Skin of body (tissue), 1 donor: ENCODE measurements at regions not wholly inside any gene's neighbourhood (a gene's known extent, or its start where the extent isn't known, plus 50 kb on each side); places are given as distances from the start of the nearest gene placed in this dataset.

Experiments used
- DNase-seq: peaks from one replicate; lab custom pipeline; 2025; lab: John Stamatoyannopoulos, UW

- no peak for DNase-seq
Observed at GRCh38 chr21:24895885-24896734, 711.2 kb downstream of the MRPL39 start.

GRCh38 chr21:24894324-24894723 is 713.0 kb downstream of the MRPL39 start:
- no peak for DNase-seq

- no peak for DNase-seq
Observed at GRCh38 chr21:24890021-24890420, 717.3 kb downstream of the MRPL39 start.

GRCh38 chr21:24881506-24881905 is 725.8 kb downstream of the MRPL39 start:
- DNase-seq = no peak

- DNase-seq = no peak
Observed at GRCh38 chr21:24870633-24871032, 736.6 kb downstream of the MRPL39 start.

- no peak for DNase-seq
Observed at GRCh38 chr21:24869862-24870261, 737.4 kb downstream of the MRPL39 start.

- DNase-seq = no peak
Observed at GRCh38 chr21:24868117-24868516, 739.2 kb downstream of the MRPL39 start.

GRCh38 chr21:24861471-24861870 is 745.8 kb downstream of the MRPL39 start:
- no peak for DNase-seq

- DNase-seq = no peak
Observed at GRCh38 chr21:24856326-24856725, 751.0 kb downstream of the MRPL39 start.

- no peak for DNase-seq
Observed at GRCh38 chr21:24852610-24853195, 754.6 kb downstream of the MRPL39 start.

- no peak for DNase-seq
Observed at GRCh38 chr21:24850121-24850520, 757.2 kb downstream of the MRPL39 start.

GRCh38 chr21:24844671-24845070 is 762.6 kb downstream of the MRPL39 start:
- no peak for DNase-seq

- DNase-seq = no peak
Observed at GRCh38 chr21:24840287-24840686, 767.0 kb downstream of the MRPL39 start.

GRCh38 chr21:24832961-24833360 is 774.3 kb downstream of the MRPL39 start:
- DNase-seq = no peak

GRCh38 chr21:24829397-24829796 is 777.9 kb downstream of the MRPL39 start:
- DNase-seq = no peak

GRCh38 chr21:24826822-24827221 is 780.5 kb downstream of the MRPL39 start:
- peak; percentile 0 for DNase-seq

GRCh38 chr21:24825348-24825747 is 781.9 kb downstream of the MRPL39 start:
- DNase-seq = no peak

GRCh38 chr21:24824209-24824608 is 783.1 kb downstream of the MRPL39 start:
- DNase-seq = no peak

- no peak for DNase-seq
Observed at GRCh38 chr21:24823247-24823646, 784.0 kb downstream of the MRPL39 start.

GRCh38 chr21:24785033-24785432 is 822.2 kb downstream of the MRPL39 start:
- DNase-seq = no peak

- no peak for DNase-seq
Observed at GRCh38 chr21:24781146-24781545, 826.1 kb downstream of the MRPL39 start.

GRCh38 chr21:24759348-24760075 is 847.8 kb downstream of the MRPL39 start:
- DNase-seq = no peak
